Parathyroid adenoma (tissue), 2 donors: ENCODE measurements at regions not wholly inside any gene's neighbourhood (a gene's known extent, or its start where the extent isn't known, plus 50 kb on each side); places are given as distances from the start of the nearest gene placed in this dataset.

Experiments
- H2AFZ ChIP-seq: fragments of 300-600 bp; sonication (generic); one replicate; pipeline ENCODE4 v1.7.0; 2017; ENCODE audit warnings: antibody characterized with exemption, mild to moderate bottlenecking
- H3K27ac ChIP-seq: fragments of 300-600 bp; sonication (generic); one replicate; pipeline ENCODE4 v1.7.0; 2017
- H3K27me3 ChIP-seq: fragments of 300-600 bp; sonication (generic); one replicate; pipeline ENCODE4 v1.7.0; 2017; ENCODE audit warnings: low read length; ENCODE audit not compliant: control insufficient read depth, insufficient read depth
- H3K36me3 ChIP-seq: fragments of 300-600 bp; sonication (generic); one replicate; pipeline ENCODE4 v1.7.0; 2017; ENCODE audit warnings: low read length; ENCODE audit not compliant: control insufficient read depth, insufficient read depth
- H3K4me1 ChIP-seq: fragments of 300-600 bp; sonication (generic); one replicate; pipeline ENCODE4 v1.7.0; 2017; ENCODE audit warnings: control low read depth
- H3K4me2 ChIP-seq: fragments of 300-600 bp; sonication (generic); one replicate; pipeline ENCODE4 v1.7.0; 2017; ENCODE audit warnings: low read length
- H3K4me3 ChIP-seq: fragments of 300-600 bp; sonication (generic); one replicate; pipeline ENCODE4 v1.7.0; 2017; ENCODE audit warnings: low read depth, low read length
- H3K79me2 ChIP-seq: fragments of 300-600 bp; sonication (generic); one replicate; pipeline ENCODE4 v1.7.0; 2017; ENCODE audit warnings: control low read depth
- H3K9ac ChIP-seq: fragments of 300-600 bp; sonication (generic); one replicate; pipeline ENCODE4 v1.7.0; 2017; ENCODE audit warnings: mild to moderate bottlenecking
- H3K9me3 ChIP-seq: fragments of 300-600 bp; sonication (generic); one replicate; pipeline ENCODE4 v1.7.0; 2017; ENCODE audit warnings: low read length; ENCODE audit not compliant: control insufficient read depth
- TF ChIP-seq, protein P1 (sequence below): fragments of 300-600 bp; sonication (generic); IDR thresholded peaks from one replicate; pipeline ENCODE4 v1.7.0; 2017; ENCODE audit warnings: antibody characterized with exemption, mild to moderate bottlenecking
- donor health status: primary hyperparathyroidism.

GRCh38 chr10:8221451-8221850, 167.0 kb downstream of the GATA3 start:
- H2AFZ ChIP-seq = no peak overlapping the region
- H3K9ac ChIP-seq = no peak overlapping the region
- no peaks in the 10 kb centered on the region for H3K36me3 ChIP-seq
- no peaks in the 10 kb centered on the region for H3K4me1 ChIP-seq
- H3K4me2 ChIP-seq = no peak overlapping the region
- no peak overlapping the region for H3K4me3 ChIP-seq
- no peaks in the 10 kb centered on the region for H3K27me3 ChIP-seq
- TF ChIP-seq, protein P1, sequence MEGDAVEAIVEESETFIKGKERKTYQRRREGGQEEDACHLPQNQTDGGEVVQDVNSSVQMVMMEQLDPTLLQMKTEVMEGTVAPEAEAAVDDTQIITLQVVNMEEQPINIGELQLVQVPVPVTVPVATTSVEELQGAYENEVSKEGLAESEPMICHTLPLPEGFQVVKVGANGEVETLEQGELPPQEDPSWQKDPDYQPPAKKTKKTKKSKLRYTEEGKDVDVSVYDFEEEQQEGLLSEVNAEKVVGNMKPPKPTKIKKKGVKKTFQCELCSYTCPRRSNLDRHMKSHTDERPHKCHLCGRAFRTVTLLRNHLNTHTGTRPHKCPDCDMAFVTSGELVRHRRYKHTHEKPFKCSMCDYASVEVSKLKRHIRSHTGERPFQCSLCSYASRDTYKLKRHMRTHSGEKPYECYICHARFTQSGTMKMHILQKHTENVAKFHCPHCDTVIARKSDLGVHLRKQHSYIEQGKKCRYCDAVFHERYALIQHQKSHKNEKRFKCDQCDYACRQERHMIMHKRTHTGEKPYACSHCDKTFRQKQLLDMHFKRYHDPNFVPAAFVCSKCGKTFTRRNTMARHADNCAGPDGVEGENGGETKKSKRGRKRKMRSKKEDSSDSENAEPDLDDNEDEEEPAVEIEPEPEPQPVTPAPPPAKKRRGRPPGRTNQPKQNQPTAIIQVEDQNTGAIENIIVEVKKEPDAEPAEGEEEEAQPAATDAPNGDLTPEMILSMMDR = no peak
- no peaks in the 10 kb centered on the region for H3K79me2 ChIP-seq
- H3K9me3 ChIP-seq = no peaks in the 10 kb centered on the region
- H3K27ac ChIP-seq = no peak overlapping the region

DNA sequence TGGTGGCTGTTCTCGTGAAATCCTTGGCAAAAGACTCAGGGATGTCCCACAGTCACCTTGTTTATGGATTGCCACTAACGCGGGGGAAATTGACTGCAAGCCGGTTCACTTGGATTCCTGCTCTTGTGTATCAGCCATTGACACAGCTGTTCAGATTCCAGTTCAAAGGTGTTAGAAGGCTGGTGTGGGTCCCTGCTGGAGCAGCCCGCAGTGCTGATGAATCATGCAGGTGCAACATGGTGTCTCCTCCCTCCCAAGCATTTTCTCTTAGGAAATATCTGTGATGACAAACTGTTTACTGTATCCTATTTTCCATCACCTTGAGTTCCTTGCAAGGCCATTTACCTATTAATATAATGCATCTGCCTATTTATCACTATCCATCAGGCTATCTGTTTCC, 170.1 kb downstream of the GATA3 start:
- no peak overlapping the region for H2AFZ ChIP-seq
- no peak overlapping the region for H3K9ac ChIP-seq
- H3K9me3 ChIP-seq = no peaks in the 10 kb centered on the region
- no peaks in the 10 kb centered on the region for H3K27me3 ChIP-seq
- no peaks in the 10 kb centered on the region for H3K36me3 ChIP-seq
- no peaks in the 10 kb centered on the region for H3K4me1 ChIP-seq
- H3K4me2 ChIP-seq = no peak overlapping the region
- TF ChIP-seq, protein P1 = no peak
- H3K79me2 ChIP-seq = no peaks in the 10 kb centered on the region
- no peak overlapping the region for H3K27ac ChIP-seq
- H3K4me3 ChIP-seq = no peak overlapping the region

- Histone ChIP-seq H3K9ac (no peak overlapping the region), H3K4me2 (no peak overlapping the region), H3K4me1 (no peaks in the 10 kb centered on the region), H3K27ac (no peak overlapping the region), H3K79me2 (no peaks in the 10 kb centered on the region), H3K27me3 (no peaks in the 10 kb centered on the region), H3K9me3 (no peaks in the 10 kb centered on the region), H3K36me3 (no peaks in the 10 kb centered on the region), H3K4me3 (no peak overlapping the region), H2AFZ (no peak overlapping the region)
- TF ChIP-seq, protein P1 = no peak
These were observed 170.7 kb downstream of the GATA3 start for GRCh38 chr10:8225187-8225586.

DNA sequence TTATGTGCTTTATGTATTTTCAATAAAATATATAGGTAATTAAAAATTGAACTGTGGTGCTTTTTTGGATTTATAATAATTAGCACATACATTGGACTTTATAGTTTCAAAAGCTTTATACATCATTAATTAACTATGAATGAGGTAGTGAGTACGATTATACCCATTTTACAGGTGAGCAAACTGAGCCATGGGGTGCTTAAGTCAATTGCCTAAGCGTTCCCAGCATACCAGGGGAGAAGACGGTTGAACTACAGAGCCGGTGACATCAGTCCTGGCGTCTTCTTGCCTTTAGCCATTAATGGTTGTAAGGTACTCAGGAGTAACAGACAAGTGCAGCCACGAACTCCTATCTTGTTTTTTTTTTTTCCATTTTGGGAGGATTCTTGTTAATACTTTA, 172.8 kb downstream of the GATA3 start:
- Histone ChIP-seq H3K9me3 (no peaks in the 10 kb centered on the region), H3K4me1 (no peaks in the 10 kb centered on the region), H3K27ac (no peak overlapping the region), H3K4me3 (no peak overlapping the region), H3K4me2 (no peak overlapping the region), H3K36me3 (no peaks in the 10 kb centered on the region), H3K79me2 (no peaks in the 10 kb centered on the region), H2AFZ (no peak overlapping the region), H3K27me3 (no peaks in the 10 kb centered on the region), H3K9ac (no peak overlapping the region)
- TF ChIP-seq, protein P1 = no peak

GRCh38 chr10:8229153-8229552, 174.7 kb downstream of the GATA3 start:
- no peak overlapping the region for H3K4me3 ChIP-seq
- TF ChIP-seq, protein P1 = no peak
- H3K36me3 ChIP-seq = no peaks in the 10 kb centered on the region
- H3K79me2 ChIP-seq = no peaks in the 10 kb centered on the region
- no peaks in the 10 kb centered on the region for H3K9me3 ChIP-seq
- no peak overlapping the region for H3K4me2 ChIP-seq
- H3K27ac ChIP-seq = no peak overlapping the region
- no peak overlapping the region for H2AFZ ChIP-seq
- H3K27me3 ChIP-seq = no peaks in the 10 kb centered on the region
- no peaks in the 10 kb centered on the region for H3K4me1 ChIP-seq
- H3K9ac ChIP-seq = no peak overlapping the region
